Brain pericyte (primary cell): ENCODE measurements at regions not wholly inside any gene's neighbourhood (a gene's known extent, or its start where the extent isn't known, plus 50 kb on each side); places are given as distances from the start of the nearest gene placed in this dataset.

Experiments
- DNase-seq: peaks from one replicate; pipeline ENCODE4 v3.0.0-alpha.2; 2012; ENCODE audit warnings: low read depth, low spot score

DNA sequence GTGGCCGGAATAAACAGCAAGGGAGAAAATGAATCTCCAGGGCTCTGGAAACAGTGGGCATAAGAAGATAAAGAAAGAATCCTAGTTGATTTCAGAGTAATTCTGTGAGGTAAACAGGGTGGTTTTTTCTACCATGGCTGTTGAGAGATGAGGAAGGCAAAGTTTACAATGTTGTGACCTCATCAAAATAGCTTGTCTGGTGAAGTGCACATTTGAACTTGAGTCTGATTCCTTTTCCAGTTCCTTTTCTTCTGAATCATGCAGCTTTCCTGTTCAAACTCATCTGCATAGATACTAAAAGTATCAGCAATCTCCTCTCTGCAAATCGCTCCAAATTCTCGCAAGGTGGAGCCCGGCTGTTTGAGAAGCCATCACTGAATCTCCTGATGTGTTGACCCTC lies 161.7 kb downstream of the PLPP3 start:
- DNase-seq, result no peak

DNA sequence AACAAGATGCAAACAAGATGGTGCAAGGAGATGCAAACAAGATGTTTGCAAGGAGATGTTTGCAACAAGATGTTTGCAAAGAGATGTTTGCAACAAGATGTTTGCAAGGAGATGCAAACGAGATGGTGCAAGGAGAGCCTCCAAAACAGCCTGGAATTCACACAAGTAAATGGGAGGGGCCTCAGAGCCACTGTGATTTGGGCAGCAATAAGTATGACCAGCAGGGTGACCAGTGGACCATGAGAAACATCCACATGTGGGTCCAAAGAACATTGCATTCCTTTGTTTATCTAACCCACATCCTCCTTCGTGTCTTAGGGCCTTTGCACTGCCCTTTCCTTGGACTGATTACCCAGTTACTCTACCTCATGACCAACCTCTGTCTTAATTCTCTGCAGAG lies 162.9 kb downstream of the PLPP3 start:
- no peak for DNase-seq

DNA sequence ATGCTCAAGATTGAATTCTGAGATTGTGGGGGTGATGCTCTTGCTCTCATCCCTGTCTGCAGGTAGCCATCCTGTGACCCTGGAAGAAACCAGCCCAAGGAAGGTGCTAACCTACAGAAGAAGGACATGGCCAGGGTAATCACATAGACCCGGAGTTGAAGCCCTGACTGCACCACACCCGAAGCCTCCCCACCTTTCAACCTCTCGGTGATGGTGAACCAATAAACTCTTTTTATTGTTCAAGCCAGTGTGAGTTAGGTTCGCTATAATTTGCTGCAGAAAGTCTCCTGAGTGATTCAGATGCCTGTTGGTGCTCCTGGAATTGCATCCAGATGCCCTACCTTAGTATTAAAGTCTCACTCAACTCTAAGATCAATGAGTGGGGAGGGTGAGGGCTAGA lies 163.6 kb downstream of the PLPP3 start:
- DNase-seq, result no peak

DNA sequence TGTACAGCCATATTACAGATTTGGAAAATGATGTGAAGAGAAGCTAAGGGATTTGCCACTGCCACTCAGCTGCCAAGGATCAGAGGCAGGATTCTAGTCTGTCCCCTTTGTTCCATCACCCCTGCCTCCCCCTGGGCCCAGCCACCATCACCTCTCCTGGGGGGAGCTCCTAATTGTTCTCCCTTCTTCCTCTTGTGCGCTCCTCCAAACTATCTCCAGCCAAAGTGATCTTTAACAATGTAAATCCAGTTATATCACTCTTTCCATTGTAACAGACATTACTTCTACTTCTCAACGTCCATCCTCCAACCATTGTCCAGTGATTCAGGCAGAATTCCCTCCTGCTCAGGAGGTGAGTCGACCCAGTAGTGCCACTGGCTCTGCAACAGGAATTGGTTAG lies 164.1 kb downstream of the PLPP3 start:
- DNase-seq, result no peak

DNA sequence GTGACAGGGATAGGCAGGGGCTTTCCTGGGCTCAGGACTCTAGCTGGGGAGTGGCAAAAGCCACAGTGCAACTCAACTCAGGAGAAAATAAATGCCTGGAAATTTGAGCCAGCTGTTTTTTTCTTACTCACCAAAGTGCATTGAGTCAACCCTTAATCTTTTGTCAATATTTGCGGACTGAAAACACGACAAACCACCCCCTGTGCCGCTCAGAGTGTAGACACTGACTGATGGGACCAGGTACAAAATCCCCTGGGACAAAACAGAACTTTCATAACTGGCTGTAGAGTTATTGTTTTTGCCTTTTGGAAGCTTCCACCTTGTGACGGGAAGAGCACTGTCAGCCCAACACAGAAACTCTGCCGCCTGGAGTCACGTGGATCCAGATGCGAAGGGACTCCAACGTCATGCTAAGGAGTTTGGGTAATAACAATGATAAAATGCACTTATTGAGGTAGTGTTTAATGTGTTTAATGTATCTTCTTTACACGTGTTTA lies 164.6 kb downstream of the PLPP3 start:
- no peak for DNase-seq

DNA sequence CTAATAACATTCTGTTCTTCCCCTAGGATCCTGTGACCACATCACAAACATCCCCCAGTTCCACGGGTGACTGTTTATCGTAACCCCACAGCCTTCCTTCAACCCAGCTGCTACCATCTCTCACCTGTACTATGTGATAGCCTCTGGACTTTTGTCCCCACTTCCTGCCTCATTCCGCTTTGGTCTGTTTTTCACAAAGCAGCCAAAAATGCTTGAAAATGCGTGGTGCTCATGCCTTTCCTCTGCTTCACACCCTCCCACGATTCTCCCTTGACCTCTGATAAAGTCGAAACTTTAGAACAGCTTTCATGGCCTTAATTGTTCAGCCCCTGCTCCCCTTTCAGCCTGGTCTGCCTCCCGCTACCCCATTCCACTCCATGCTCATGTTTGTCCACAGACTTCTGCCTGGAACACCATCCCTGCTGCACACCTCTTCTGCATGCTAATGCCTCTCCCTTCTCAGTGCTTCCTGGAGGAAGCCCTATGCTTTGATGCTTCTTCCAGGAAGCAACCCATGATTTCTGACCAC lies 165.6 kb downstream of the PLPP3 start:
- DNase-seq, result no peak

DNA sequence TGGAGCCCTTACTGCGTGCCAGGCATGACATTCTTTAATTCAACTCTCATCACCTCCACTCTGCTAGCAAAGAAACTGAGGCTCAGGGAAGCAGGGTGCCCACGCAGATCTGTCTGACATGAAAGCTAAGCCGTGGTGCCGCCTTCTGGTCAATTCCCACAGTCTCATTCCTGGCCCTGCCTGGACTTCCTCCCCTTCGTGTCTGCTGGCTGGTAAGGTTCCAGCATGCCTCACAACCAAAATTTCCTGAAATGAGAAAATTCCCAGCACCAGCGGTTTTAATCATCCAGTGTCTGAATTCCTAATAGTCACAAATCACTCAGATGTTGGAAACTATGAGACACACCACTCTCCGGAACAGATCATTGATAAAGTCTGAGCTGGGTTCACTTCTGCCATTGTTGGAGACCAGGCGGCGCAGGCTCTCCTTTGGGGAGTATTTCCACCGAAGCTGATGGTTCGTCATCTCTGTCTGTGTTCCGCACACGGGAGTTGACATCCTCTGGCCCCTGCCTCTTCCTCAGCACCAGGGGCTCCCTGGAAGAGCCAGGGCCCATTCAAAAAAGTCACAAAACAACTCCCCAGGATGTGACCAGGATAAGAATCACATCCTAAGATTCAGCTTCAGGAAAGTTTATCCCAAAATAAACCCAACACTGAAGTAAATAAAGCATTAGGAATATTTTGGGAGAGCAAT lies 167.7 kb downstream of the PLPP3 start:
- no peak for DNase-seq

DNA sequence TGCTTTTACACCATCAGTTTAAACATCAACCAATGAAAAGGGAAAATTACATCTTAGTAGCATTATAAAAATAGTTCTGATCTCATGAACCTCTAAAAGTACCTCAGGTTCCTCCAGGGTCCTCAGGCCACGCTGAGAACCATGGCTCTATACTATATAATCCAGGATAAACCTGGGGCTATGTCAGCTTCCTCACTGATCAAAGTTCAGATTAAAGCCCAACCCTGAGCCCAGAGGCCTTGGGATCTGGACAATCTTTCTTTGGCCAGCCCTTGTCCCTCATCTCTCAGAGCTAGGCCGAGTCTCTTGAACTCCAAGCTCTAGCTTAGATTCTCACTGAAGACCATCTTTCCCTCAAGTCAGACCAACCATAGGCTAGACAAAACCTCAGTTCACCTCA lies 168.3 kb downstream of the PLPP3 start:
- no peak for DNase-seq

DNA sequence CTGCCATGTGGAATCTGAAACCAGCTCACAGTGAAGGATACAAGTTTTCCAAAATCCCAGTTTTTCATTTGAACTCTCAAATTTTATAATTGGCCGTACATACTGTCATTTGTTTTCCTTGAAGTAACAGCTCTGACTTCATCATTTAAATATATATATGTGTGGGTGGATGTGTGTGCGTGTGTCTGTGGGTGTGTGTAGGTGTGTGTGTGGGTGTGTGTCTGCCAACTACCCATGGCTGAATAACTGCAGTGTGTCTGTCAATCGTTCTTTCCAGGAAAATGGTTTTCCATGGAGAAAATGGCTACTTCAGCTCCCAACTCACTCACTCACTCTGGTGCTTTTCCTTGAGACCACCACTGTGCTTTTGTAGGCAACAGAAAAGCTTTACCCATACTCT lies 169.0 kb downstream of the PLPP3 start:
- no peak for DNase-seq

DNA sequence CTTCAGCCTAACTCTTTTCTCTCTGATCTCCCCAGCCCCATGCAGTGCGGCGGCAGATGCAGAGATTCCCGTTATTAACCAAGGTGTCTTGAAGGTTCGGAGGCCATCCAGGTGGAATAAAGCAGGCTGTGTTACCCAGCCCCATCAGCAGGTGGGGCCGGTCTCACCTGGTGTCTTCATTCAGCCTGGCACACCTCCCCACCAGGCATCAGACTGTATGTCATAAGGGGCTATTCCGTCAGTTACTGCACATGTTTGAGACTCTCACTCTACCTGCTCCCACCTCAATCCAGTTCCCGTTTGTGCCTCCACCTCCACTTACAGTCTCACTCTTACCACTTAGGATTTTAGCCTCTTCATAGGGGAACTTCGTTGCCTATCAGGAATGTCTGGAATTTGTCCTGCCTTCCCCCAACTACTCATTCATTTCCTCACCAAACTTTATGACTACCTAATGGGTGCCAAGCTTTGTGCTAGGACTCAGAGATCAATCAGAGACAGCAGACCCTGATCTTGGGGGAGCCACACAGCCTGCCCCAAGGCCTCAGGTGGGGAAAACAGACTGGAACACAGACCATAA lies 170.2 kb downstream of the PLPP3 start:
- DNase-seq, result no peak

DNA sequence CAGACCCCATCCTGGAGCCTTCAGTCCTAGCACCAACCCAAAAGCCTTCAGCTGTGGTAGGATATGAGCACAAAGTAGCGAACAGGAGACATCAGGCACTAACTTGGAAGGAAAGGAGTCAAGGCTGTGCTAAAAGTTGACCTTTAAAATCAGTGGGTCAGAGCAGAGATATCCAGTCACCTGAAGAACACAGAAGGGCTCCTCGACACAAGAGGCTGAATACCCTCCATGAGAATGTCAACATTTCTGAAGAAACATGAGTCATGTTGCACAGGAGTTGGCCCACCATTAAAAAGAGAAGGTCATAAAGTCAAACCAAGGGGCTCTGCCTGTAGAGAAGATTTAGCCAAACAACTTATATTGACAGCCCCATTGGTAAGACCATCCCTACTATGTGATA lies 172.5 kb downstream of the PLPP3 start:
- no peak for DNase-seq

DNA sequence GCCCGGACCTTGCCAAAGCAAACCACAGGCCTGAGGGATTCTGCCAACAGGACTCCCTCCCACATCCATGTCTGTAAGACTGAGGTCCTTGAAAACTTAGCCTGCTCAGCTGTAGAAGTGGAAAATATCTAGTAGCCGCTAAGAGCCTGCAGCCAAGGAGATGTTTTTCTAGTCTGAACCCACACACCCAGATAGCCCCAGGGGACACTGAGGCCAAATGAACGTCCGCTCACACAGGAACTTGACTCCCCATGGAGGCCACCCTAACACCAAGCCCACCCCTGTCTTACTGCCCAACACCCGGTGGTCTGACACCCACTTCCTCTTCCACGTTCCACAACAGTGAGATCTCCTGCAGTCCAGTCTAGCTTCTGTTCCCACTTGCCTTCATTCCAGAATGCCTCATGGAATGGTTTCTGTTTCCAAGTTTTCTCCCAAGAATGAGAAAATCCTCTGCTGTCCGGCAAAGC lies 174.8 kb downstream of the PLPP3 start:
- DNase-seq, result no peak

DNA sequence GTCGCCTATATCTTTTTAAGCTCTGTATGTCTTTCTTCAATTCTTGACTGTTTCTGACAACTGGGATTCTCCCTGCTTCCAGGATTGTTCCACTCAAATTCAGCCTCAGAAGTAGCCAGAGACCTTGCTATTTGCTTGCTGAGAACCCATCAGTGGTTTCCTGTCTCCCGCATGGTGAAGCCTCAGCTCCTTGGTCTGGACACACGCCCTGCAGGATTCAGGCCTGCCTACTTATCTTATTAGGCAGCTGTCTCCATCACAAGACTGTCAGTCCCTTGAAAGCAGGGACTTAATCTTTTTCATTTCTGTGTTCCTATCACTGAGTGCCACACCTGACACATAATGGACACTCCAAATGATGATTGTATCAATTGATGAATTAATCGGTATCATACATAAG lies 175.3 kb downstream of the PLPP3 start:
- DNase-seq, result no peak

DNA sequence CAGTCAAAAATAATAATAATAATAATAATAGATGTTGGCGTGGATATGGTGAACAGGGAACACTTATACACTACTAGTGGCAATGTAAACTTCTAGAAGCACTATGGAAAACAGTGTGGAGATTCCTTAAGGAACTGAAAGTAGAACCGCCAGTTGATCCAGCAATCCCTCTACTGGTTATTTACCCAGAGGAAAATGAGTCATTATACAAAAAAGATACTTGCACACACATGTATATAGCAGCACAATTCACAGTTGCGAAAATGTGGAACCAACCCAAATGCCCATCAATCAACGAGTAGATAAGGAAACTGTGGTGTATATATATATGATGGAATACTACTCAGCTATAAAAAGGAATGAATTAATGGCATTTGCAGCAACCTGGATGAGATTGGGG lies 176.0 kb downstream of the PLPP3 start:
- DNase-seq, result no peak

DNA sequence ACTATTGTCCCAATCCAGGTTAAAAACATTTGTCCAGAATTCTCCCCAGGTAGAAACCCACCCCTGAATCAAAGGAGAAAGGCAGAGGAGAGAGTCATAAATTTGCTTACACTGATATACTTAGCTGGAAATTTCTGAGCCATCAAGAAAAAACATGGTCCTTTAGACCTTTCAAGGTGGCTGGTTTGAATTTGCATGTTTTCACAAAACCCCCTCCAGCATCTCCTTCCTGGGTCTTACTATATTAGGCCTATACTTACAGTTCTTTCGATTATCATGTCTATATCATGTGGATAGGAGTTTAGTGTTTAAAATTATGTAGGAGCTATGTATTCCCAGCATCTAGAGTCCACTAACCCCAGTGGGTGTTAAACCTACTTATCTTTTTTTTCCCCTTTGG lies 178.2 kb downstream of the PLPP3 start:
- no peak for DNase-seq

DNA sequence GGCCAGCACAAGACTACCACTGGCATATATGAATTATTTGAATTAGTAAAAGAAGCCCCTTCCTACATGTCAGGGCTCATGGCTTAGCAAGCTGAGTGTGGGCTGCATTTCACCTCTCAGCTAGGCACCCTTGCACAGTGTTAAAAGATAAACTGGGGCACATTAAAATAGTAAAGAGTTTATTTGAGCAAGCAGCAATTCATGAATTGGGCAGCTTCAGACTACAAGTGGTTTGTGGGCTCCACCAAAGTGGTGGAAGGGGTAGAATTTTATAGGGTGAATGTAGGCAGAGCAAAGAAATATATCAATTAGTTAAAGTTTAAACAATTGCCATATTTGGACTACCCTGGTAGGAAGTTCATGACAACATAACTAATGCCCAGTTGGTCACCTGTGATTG lies 178.8 kb downstream of the PLPP3 start:
- no peak for DNase-seq

DNA sequence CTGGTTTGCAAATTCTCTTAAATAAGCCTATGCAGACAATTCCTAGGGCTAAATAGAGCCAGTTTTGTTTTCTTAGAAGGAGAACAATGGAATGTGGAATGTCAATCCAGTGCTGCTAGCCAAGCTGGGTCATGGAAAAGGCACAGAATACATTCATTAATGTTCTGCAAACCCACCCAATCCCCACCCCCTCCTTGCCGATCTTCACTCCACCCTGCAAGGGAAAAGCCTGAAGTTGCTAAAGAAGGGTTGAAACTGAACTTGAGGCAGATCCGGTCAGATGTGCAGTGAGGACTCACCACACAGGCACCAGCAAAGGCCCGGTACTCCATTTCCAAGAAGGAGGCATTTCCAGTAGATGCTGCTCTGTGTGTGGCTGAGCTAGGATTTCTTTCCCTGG lies 179.6 kb downstream of the PLPP3 start:
- DNase-seq, result no peak

DNA sequence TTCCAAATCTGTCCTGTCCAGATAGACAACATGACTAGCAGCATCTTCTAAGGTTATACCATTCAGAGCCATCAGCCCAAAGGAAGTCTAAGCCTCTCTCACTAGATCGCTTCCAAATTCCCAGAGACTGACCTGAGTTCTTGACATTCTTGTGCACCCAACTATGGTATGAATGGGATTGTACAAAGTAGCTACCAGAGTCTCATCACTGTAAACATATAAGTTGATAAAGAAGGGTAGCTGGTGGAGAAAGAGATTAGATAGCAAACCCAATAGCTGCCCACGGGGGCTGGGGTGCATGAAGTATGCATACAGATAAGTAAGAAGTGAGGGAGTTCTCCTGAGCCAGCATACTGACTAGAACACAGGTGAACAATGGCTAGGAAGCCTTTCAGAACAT lies 180.0 kb downstream of the PLPP3 start:
- DNase-seq, result no peak

DNA sequence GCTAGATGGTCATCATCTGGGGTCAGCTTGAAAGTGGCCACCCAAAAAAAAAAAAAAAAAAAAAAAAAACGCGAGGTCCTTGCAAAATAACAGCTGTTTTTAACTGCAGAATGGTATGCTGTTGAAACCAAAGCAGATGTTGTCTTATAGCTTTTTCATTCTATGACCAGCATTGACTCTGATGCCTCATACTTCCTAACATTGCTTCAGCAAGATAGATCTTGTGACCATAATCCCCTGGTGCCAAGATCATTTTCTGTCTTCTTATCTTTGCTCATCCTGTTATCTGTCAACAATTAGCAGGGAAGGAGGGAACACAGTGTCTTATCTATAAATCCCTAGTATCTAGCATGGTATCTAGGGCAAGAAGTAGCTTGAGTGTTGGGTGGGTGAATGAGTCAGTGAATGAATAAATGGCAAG lies 181.5 kb downstream of the PLPP3 start:
- no peak for DNase-seq

DNA sequence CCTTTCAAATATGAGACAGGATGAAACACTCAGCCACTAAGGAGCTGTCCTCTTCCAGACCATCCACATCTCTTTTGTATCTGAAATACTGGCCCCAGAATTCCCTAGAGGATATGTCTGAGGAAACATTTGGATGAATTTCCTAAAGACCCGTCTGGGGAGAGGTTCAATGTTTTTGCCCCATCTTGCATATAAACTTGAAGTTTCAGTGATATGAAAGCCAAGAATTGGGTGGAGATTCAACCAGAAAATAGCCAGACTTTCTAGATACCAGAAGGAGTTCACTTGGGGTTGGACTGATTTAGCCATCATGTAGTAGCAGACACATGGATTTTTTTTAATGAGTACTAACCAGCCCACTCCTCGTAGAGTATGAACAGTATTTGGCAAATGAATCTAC lies 182.0 kb downstream of the PLPP3 start:
- DNase-seq, result no peak

DNA sequence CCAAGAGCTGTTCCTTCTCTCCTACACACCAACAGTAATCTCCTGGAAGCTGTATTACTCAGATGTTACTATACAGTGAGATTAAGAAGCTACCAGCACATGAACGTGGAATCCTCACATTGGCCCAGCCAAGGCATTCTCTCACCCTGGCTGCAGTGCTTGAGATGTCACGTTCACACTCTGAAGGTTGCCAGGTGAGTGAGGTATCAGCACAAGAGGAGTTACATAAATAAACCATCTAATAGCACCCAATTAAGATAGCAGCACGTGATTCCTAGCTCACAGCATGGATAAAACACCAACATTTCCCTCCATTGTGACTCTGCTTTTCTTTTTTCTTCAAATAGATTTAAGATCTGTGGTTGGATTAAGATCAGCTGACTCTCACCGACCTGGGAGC lies 182.8 kb downstream of the PLPP3 start:
- no peak for DNase-seq

DNA sequence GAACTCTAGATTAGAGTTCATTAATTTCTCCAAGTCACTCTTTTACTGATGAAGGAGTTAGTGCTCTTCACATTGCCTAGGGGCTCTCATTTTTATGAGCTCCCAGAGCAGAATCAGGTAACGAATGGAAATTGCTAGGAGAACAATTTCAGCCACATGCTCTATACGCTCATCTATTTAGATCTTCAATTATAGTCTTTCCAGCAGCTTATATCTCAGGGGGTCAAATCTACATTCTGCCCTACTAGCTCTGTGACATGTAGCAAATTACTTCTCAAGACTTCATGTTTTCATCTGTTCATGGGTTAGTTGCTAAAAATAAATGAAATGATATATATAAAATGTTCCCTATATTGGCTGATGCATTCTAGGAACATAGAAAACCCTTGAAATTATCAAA lies 183.6 kb downstream of the PLPP3 start:
- DNase-seq, result no peak

DNA sequence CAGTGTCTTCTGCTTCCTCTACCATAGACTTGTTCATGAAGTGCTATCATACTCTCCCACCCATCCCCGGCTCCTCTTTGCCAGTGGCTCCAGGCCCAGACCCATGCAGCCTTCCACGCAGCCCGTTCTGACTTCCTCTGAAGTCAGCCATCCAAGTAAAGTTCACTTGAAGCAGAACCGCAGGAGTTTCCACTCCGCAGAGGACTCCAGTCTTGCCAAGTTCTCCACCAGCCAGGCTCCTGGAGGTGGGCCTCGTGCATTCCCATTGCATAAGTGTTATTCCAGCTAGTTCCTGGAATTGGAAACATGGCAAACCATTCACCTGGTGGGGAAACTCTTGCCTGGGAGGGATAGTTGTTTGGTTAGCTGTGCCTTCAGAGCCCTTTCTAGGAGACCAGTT lies 185.1 kb downstream of the PLPP3 start:
- no peak for DNase-seq
